B cell (primary cell): ENCODE measurements at regions not wholly inside any gene's neighbourhood (a gene's known extent, or its start where the extent isn't known, plus 50 kb on each side); places are given as distances from the start of the nearest gene placed in this dataset.

Source experiments
- ATAC-seq: fragments of 200-7000 bp; cut with Tn5 transposase; one replicate; pipeline ENCODE4 v1.10.0; 2021; ENCODE audit warnings: low read depth, mild to moderate bottlenecking, moderate number of reproducible peaks, moderate library complexity
- CTCF ChIA-PET: fragments of 350-600 bp; sonication (Branson Sonifier 250); formaldehyde crosslinking; loops from one replicate; lab custom pipeline; 2021; ENCODE audit warnings: antibody characterized with exemption, inconsistent platforms; lab: Charles Lee
- POLR2A ChIA-PET: fragments of 350-600 bp; sonication (Branson Sonifier 250); formaldehyde crosslinking; loops from one replicate; lab custom pipeline; 2021; ENCODE audit warnings: antibody characterized with exemption; lab: Charles Lee
- DNase-seq: peaks from one replicate; pipeline ENCODE4 v3.0.0; 2013
- H2AFZ ChIP-seq: 2 replicates; pipeline ENCODE4 v1.6.1; 2012; ENCODE audit warnings: mild to moderate bottlenecking, low read depth, low read length; ENCODE audit not compliant: insufficient read depth, poor library complexity, severe bottlenecking
- H3K27ac ChIP-seq, 2 donors: 1 replicate in 1 of 2; 2 replicates in 1 of 2; pipeline ENCODE4 v1.5.1; 2012 to 2013; ENCODE audit warnings: low read length in 2 of 2, mild to moderate bottlenecking in 2 of 2, moderate library complexity in 1 of 2
- H3K27me3 ChIP-seq, 4 experiments: fragments of 200-600 bp in 1 of 4; sonication (generic) in 1 of 4; replicated peaks in 1 of 4; 1 replicate in 2 of 4; 2 replicates in 2 of 4; pipeline versions ENCODE4 v1.6.1 to v1.7.0; 2013 to 2016; ENCODE audit warnings: low read length in 3 of 4, mild to moderate bottlenecking in 2 of 4, mixed read lengths in 1 of 4, moderate library complexity in 1 of 4; ENCODE audit not compliant: insufficient read depth in 4 of 4, control insufficient read depth in 3 of 4; ENCODE audit errors: control extremely low read depth in 1 of 4
- H3K36me3 ChIP-seq, 2 experiments: replicated peaks in 1 of 2; 1 replicate in 1 of 2; 2 replicates in 1 of 2; pipeline versions ENCODE4 v1.6.1 to v1.7.1; 2013; ENCODE audit warnings: low read length in 1 of 2; ENCODE audit not compliant: insufficient read depth in 2 of 2, control insufficient read depth in 1 of 2; ENCODE audit errors: control extremely low read depth in 1 of 2, extremely low read depth in 1 of 2
- H3K4me1 ChIP-seq, 2 donors: fragments of 200-600 bp in 1 of 2; sonication (generic) in 1 of 2; 1 replicate in 1 of 2; 2 replicates in 1 of 2; pipeline versions ENCODE4 v1.5.1 to v1.6.1; 2013 to 2017; ENCODE audit warnings: low read length in 2 of 2; ENCODE audit not compliant: control insufficient read depth in 2 of 2, insufficient read depth in 2 of 2
- H3K4me2 ChIP-seq: replicated peaks from 2 replicates; pipeline ENCODE3; 2012; ENCODE audit warnings: mild to moderate bottlenecking, low read depth, low read length; ENCODE audit not compliant: poor library complexity, severe bottlenecking
- H3K4me3 ChIP-seq, 5 experiments: fragments of 200-600 bp in 1 of 5; sonication (generic) in 1 of 5; 1 replicate in 3 of 5; 2 replicates in 2 of 5; pipeline versions ENCODE4 v1.5.1 to v1.7.0; 2011 to 2016; ENCODE audit warnings: low read length in 4 of 5, mild to moderate bottlenecking in 4 of 5, low read depth in 2 of 5, control low read depth in 1 of 5, moderate library complexity in 1 of 5; ENCODE audit not compliant: insufficient read depth in 1 of 5; ENCODE audit errors: control extremely low read depth in 1 of 5, extremely low read depth in 1 of 5
- H3K79me2 ChIP-seq: fragments of 200-600 bp; sonication (generic); one replicate; pipeline ENCODE4 v1.6.0; 2016; ENCODE audit warnings: low read length; ENCODE audit not compliant: control insufficient read depth, insufficient read depth
- H3K9ac ChIP-seq: fragments of 200-600 bp; sonication (generic); 2 replicates; pipeline ENCODE4 v1.6.1; 2017; ENCODE audit warnings: mild to moderate bottlenecking, low read length, moderate library complexity
- H3K9me3 ChIP-seq, 3 donors: one replicate each; pipeline versions ENCODE4 v1.6.1 to v1.7.1; 2013; ENCODE audit warnings: low read length in 2 of 3; ENCODE audit not compliant: control insufficient read depth in 2 of 3, insufficient read depth in 1 of 3; ENCODE audit errors: control extremely low read depth in 1 of 3
- H4K20me1 ChIP-seq: 2 replicates; pipeline ENCODE4 v1.6.0; 2012; ENCODE audit warnings: mild to moderate bottlenecking, low read length; ENCODE audit not compliant: insufficient read depth, control insufficient read depth, poor library complexity, severe bottlenecking
- H3K27ac Mint-ChIP-seq: one replicate; pipeline ENCODE4 v1.8.0; 2021; ENCODE audit warnings: mixed read lengths
- H3K27me3 Mint-ChIP-seq: one replicate; pipeline ENCODE4 v1.8.0; 2021; ENCODE audit warnings: mixed read lengths
- H3K4me1 Mint-ChIP-seq: one replicate; pipeline ENCODE4 v1.8.0; 2021; ENCODE audit warnings: mixed read lengths
- H3K4me3 Mint-ChIP-seq: one replicate; pipeline ENCODE4 v1.8.0; 2021; ENCODE audit warnings: mixed read lengths
- H3K9me3 Mint-ChIP-seq: one replicate; pipeline ENCODE4 v1.8.0; 2022; ENCODE audit warnings: mixed read lengths; ENCODE audit not compliant: insufficient read depth
- CTCF ChIP-seq: fragments of 200-600 bp; IDR thresholded peaks from one replicate; pipeline ENCODE4 v1.8.0; 2022; ENCODE audit warnings: antibody characterized with exemption, mild to moderate bottlenecking
- EZH2 ChIP-seq: IDR thresholded peaks from 2 replicates; pipeline ENCODE4 v1.6.1; 2012; ENCODE audit warnings: borderline replicate concordance, low read depth, mild to moderate bottlenecking, moderate library complexity, low read length; ENCODE audit not compliant: insufficient read depth, poor library complexity, severe bottlenecking
- WGBS: methylation state at CpG from one replicate; pipeline ENCODE4 v1.1.5; 2013; ENCODE audit warnings: missing lambda C conversion rate; ENCODE audit not compliant: insufficient coverage; 5-methylcytosine and 5-hydroxymethylcytosine counted together
- intact Hi-C: fragments of 100-400 bp; cut with micrococcal nuclease; formaldehyde crosslinking; loops from one replicate; pipeline ENCODE4 v1.10.0; 2022

- Histone ChIP-seq H4K20me1 (no peaks in the 10 kb centered on the region), H3K27me3 (no peaks in the 10 kb centered on the region), H3K36me3 (no peaks in the 10 kb centered on the region), H3K9me3 (no peaks in the 10 kb centered on the region), H3K4me3 (no peak overlapping the region), H3K4me1 (no peaks in the 10 kb centered on the region), H3K27ac (no peak overlapping the region), H2AFZ (no peak overlapping the region), H3K79me2 (no peaks in the 10 kb centered on the region), H3K4me2 (no peak overlapping the region), H3K9ac (no peak overlapping the region)
- ChIA-PET POLR2A (no interaction called here), CTCF (no interaction called here)
- Mint-ChIP-seq H3K4me3 (no peak overlapping the region), H3K27me3 (no peaks in the 10 kb centered on the region), H3K9me3 (peaks cover 2% of the 10 kb centered on the region), H3K4me1 (no peaks in the 10 kb centered on the region), H3K27ac (no peak overlapping the region)
- ATAC-seq (no peak), DNase-seq (no peak)
- TF ChIP-seq CTCF (no peak), EZH2 (no peak)
- intact Hi-C loops: no loop called here
Observed at GRCh38 chr11:21893565-21893867, 299.4 kb upstream of the ANO5 start.

- H3K36me3 ChIP-seq: no peaks in the 10 kb centered on the region
- POLR2A ChIA-PET: no interaction called here
- H3K4me1 Mint-ChIP-seq: no peaks in the 10 kb centered on the region
- no peaks in the 10 kb centered on the region for H3K27me3 Mint-ChIP-seq
- H3K4me3 Mint-ChIP-seq: no peak overlapping the region
- no peak overlapping the region for H3K4me3 ChIP-seq
- H3K4me2 ChIP-seq: no peak overlapping the region
- no peaks in the 10 kb centered on the region for H3K9me3 ChIP-seq
- H3K9me3 Mint-ChIP-seq: peaks cover 2% of the 10 kb centered on the region
- H3K27ac ChIP-seq: no peak overlapping the region
- intact Hi-C loops: no loop called here
- H4K20me1 ChIP-seq: no peaks in the 10 kb centered on the region
- H3K4me1 ChIP-seq: no peaks in the 10 kb centered on the region
- 73% methylated on average over 2 of the region's 4 CpGs for WGBS
- H2AFZ ChIP-seq: no peak overlapping the region
- no peak overlapping the region for H3K9ac ChIP-seq
- H3K79me2 ChIP-seq: no peaks in the 10 kb centered on the region
- no peaks in the 10 kb centered on the region for H3K27me3 ChIP-seq
- TF ChIP-seq CTCF (no peak), EZH2 (no peak)
- ATAC-seq: no peak
- CTCF ChIA-PET: no interaction called here
- no peak overlapping the region for H3K27ac Mint-ChIP-seq
- DNase-seq: no peak
Observed at GRCh38 chr11:21894492-21894891, 298.4 kb upstream of the ANO5 start.
